ENCODE measurements at regions not wholly inside any gene's neighbourhood (a gene's known extent, or its start where the extent isn't known, plus 50 kb on each side); places are given as distances from the start of the nearest gene placed in this dataset.
"Not testable (repeated sequence)": the region's sequence is repeated elsewhere in the genome, so short reads cannot be mapped to it uniquely, and the experiment has no call there.

GRCh38 chr9:102521097-102521755 is 473.9 kb upstream of the CYLC2 start:
- peak; percentile 13 for DNase-seq (ENCODE audit: low read depth)
- H3K4me3 ChIP-seq (ENCODE audit: low read depth, low read length) = no peak overlapping the region

- DNase-seq (ENCODE audit: low read depth) = no peak
These were observed 475.7 kb upstream of the CYLC2 start for GRCh38 chr9:102519423-102519822.

DNA sequence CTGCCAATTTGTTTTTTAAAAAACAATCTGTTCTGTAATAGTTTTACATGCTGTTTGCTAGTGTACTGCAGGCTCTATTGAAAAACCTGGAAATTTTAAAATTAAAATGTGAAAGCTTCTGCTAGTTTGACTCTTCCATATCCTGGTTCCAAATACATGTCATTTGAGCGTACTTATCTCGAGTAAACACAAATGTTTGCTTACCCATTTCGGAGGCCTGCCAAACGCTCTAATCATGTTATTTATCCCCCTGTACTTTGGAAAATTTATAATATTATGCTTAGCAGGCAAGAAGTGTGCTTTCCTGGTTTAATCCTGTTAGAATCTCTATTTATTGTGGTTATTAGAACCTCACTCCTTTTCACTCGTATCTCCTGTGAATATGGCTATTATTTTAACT is 476.8 kb upstream of the CYLC2 start:
- H3K4me3 ChIP-seq (ENCODE audit: low read depth, low read length) = no peak overlapping the region
- DNase-seq (ENCODE audit: low read depth) = no peak

More at GRCh38 chr9:102519423-102519822, 475.7 kb upstream of the CYLC2 start:
- H3K4me3 ChIP-seq (ENCODE audit: low read depth, low read length) = no peak overlapping the region

GRCh38 chr9:102514541-102514940 is 480.6 kb upstream of the CYLC2 start:
- DNase-seq (ENCODE audit: low read depth) = no peak
- H3K4me3 ChIP-seq (ENCODE audit: low read depth, low read length) = no peak overlapping the region

DNA sequence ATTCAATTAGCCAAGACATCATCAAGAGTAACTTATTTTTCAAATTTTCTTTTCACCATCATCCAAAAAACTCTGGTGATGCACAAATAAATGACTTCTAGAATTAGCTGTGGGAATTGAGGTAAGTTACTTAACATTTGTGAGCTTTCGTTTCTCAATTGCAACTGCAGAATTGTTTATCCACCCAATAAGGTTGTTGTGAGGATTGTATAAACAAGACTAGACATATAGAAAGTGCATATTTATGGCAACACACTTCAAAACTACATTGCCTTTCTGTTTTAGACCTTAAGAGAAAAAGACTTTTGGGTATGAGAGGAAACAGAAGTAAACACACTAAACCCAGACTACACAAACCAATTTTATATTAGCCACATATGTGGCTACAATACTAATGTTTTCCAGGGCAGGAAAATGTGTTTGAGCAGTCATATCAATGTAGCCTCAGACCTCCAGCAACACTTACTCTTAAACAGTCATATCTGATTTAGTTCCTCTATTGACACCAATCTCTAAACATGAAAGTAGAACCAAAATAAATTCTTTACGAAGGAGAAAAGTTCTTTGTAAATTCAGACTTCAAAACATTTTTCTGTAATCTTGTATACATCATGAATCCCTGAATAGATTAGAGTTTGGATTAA is 488.0 kb upstream of the CYLC2 start:
- no peak for DNase-seq (ENCODE audit: low read depth)
- H3K4me3 ChIP-seq (ENCODE audit: low read depth, low read length) = no peak overlapping the region

DNA sequence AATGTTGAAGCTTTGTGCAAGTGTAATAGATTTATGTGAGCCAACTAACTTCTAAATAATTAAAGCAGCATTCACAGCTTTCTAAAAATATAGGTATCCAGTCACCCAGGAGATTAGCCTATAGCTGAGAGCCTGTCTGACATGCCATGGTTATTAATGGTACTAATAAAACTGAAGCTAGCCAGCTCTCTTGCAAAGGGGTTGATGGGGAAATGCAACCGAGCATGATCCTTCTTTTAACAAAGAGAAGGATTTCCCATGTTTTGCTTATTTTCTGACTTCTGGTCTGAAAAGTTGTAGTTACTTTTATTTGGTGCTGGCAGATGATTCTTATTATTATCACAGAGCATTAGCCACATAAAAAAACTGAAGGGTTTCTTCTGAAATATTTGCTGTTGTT is 488.7 kb upstream of the CYLC2 start:
- H3K4me3 ChIP-seq (ENCODE audit: low read depth, low read length) = no peak overlapping the region
- DNase-seq (ENCODE audit: low read depth) = no peak

GRCh38 chr9:102499468-102499867 is 495.7 kb upstream of the CYLC2 start:
- DNase-seq (ENCODE audit: low read depth) = peak; percentile 11
- no peak overlapping the region for H3K4me3 ChIP-seq (ENCODE audit: low read depth, low read length)

GRCh38 chr9:102497709-102498108 is 497.4 kb upstream of the CYLC2 start:
- no peak for DNase-seq (ENCODE audit: low read depth)

GRCh38 chr9:102486976-102487375 is 508.2 kb upstream of the CYLC2 start:
- not testable (repeated sequence) for DNase-seq (ENCODE audit: low read depth); H3K4me3 ChIP-seq (ENCODE audit: low read depth, low read length)

More at GRCh38 chr9:102497709-102498108, 497.4 kb upstream of the CYLC2 start:
- no peak overlapping the region for H3K4me3 ChIP-seq (ENCODE audit: low read depth, low read length)

- H3K4me3 ChIP-seq (ENCODE audit: low read depth, low read length) = no peak overlapping the region
- DNase-seq (ENCODE audit: low read depth) = peak; percentile 8
These were observed 511.5 kb upstream of the CYLC2 start for GRCh38 chr9:102483651-102484050.

- DNase-seq (ENCODE audit: low read depth) = no peak
- H3K4me3 ChIP-seq (ENCODE audit: low read depth, low read length) = no peak overlapping the region
These were observed 512.4 kb upstream of the CYLC2 start for GRCh38 chr9:102482776-102483175.

GRCh38 chr9:102479191-102479590 is 515.9 kb upstream of the CYLC2 start:
- DNase-seq (ENCODE audit: low read depth) = peak; percentile 70
- no peak overlapping the region for H3K4me3 ChIP-seq (ENCODE audit: low read depth, low read length)

DNA sequence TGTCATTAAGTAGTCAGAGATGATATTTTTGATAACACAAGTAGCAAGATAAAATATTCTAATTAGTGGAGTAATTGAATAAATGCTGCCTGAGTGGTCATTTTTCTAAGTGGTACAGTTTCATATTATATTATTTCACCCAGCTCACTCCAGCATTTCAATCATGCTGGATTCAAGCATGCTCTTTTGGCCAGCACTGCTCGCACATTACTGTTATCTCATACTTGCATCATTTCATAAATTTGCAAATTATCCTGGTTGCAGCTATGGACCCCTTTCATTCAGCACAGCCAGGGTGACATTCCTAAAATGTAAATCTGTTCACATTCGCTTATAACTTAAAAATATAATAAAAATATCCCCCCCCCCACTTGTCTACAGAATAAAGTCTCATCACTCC is 520.8 kb upstream of the CYLC2 start:
- DNase-seq (ENCODE audit: low read depth) = no peak
- no peak overlapping the region for H3K4me3 ChIP-seq (ENCODE audit: low read depth, low read length)

- DNase-seq (ENCODE audit: low read depth); H3K4me3 ChIP-seq (ENCODE audit: low read depth, low read length): not testable (repeated sequence)
These were observed 525.7 kb upstream of the CYLC2 start for GRCh38 chr9:102469430-102469829.

DNA sequence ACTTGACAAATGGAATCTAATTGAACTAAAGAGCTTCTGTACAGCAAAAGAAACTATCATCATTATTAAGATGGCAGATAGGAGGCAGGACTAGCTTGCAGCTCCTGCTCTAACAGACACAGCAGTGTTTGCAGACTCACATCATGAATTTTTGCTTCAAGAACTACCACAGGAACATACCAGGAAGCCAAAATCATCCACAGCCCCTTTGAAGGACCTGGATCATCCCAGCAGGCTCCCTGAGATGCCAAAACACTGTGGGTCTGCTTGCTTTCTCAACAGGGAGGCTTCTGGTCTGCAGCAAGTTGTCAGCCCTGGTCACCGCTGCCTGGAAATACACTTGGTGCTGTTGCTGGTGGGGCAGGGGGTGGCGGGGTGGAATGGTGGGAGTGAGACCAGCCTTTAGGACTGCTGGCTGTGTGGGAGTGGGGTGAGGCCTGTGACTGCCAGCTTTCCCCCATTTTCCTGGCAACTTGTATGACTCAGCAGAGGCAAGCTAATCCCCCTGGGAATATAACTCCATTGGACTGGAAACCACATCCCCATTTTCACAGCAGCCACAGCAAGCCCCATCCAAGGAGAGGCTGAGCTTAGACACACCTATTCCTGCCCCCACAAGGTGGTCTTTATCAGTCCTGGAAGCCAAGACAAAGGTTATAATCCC is 533.8 kb upstream of the CYLC2 start:
- H3K4me3 ChIP-seq (ENCODE audit: low read depth, low read length) = no peak overlapping the region
- peak; percentile 31 for DNase-seq (ENCODE audit: low read depth)

GRCh38 chr9:102459828-102460227 is 535.3 kb upstream of the CYLC2 start:
- no peak overlapping the region for H3K4me3 ChIP-seq (ENCODE audit: low read depth, low read length)
- no peak for DNase-seq (ENCODE audit: low read depth)

DNA sequence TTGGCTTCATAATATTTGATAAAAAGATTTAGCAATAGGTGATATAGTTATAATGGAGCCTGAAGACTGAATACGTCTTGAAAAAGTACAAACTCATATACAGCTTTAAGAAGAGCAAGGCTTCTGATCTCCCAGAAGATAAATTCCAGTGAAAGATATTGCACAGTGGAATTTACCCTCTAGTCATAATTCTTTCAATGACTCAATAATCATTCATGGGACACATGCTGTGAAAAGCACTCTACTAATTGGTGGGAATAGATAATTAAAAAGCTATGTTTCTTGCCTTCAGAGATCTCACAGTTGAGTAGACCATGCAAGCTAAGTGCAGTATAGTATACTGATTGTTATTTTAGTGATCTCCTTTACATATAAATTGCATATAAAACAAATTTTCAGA is 538.6 kb upstream of the CYLC2 start:
- no peak for DNase-seq (ENCODE audit: low read depth)
- no peak overlapping the region for H3K4me3 ChIP-seq (ENCODE audit: low read depth, low read length)

DNA sequence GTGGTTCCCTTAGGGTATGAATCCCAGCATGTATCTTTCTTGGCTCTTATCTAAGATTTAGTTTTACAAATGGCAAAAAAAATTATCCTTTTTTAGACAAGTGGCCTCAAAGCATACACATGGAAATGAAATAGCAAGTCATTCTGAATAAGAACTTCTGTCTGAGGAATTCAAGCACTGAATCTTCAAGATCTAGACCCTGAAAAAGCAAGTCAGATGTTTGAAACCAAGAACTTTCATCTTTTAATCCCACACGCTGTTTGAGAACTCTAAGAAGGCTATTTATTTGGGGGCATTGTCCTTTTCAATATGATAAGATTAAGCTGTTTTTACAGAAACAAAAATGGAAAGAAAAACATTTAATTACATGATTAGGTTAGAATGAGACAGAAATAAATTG is 549.2 kb upstream of the CYLC2 start:
- DNase-seq (ENCODE audit: low read depth) = no peak
- no peak overlapping the region for H3K4me3 ChIP-seq (ENCODE audit: low read depth, low read length)

- DNase-seq (ENCODE audit: low read depth) = no peak
- no peak overlapping the region for H3K4me3 ChIP-seq (ENCODE audit: low read depth, low read length)
These were observed 549.9 kb upstream of the CYLC2 start for GRCh38 chr9:102445181-102445747.

DNA sequence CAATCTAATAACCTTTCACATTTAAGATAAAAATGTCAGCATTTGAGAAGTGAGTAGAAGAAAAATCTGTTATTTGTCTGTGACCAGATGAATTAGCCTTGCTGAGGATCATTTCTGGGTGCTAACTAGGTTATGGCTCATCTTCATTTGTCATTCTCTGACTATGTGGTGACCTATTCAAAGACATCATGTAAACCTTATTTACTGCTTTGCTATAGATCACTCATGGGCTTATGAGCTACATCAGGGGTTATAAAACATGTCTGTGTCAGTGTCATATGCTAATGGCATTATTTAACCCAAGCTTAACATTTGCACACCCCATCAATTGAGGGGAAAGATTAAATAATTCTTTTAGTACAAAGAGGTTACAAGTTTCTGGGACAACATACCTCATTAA is 555.5 kb upstream of the CYLC2 start:
- no peak for DNase-seq (ENCODE audit: low read depth)
- no peak overlapping the region for H3K4me3 ChIP-seq (ENCODE audit: low read depth, low read length)

Data from skeletal muscle cell (primary cell).